Hematopoietic multipotent progenitor cell treated with erythropoietin and hydrocortisone succinate and interleukin-3 and kit ligand, for 6 days (in vitro differentiated cells): ENCODE measurements at regions not wholly inside any gene's neighbourhood (a gene's known extent, or its start where the extent isn't known, plus 50 kb on each side); places are given as distances from the start of the nearest gene placed in this dataset.
"Not testable (repeated sequence)": the region's sequence is repeated elsewhere in the genome, so short reads cannot be mapped to it uniquely, and the experiment has no call there.

Experiments
- DNase-seq: peaks from one replicate; pipeline ENCODE4 v3.0.0-alpha.2; 2015

- not testable (repeated sequence) for DNase-seq
These were observed 383.1 kb upstream of the EMCN start for GRCh38 chr4:100900945-100901344.

GRCh38 chr4:100900134-100900533, 382.3 kb upstream of the EMCN start:
- DNase-seq: no peak

DNA sequence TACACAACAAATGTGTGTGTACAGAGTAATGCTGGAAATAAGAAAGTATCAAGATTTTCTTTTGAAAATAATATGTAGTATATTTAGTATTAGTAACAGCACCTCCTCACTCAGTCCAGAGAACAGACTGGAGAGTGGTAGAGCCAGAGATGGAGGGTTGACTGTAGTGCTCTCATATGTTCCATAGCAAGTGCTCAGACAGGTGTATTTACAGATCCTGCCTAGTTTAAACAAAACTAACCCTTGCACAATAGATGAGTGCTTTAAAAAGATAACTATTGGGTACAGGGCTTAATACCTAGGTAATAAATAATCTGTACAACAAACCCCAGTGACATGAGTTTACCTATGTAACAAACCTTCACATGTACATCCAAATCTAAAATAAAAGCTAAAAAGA, 381.0 kb upstream of the EMCN start:
- no peak for DNase-seq

DNA sequence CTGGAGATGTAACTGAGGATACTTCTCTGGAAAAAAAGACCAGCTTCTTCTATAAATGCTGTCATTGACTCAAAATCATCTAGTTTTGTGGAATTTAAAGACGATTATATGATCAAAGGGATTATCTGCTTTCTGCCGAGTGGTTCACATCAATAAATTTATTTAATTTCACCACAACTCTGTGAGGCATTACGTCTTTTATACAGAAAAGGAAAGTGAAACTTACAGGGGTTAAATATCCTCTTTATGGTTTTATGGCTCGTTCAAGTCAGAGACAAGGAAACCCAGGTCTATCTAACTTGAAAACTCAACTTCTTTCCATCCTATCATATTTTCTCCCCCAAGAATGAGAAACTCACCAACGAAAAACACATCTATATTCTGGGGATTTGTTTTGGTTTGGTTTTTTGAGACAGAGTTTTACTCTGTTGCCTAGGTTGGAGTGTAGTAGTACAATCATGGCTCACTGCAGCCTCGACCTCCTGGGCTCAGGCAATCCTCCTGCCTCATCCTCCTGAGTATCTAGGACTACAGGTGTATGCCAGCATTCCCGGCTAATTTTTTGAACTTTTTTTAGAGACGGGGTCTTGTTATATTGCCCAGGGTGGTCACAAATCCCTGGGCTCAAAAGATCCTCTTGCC, 377.9 kb upstream of the EMCN start:
- DNase-seq: peak; percentile 5

- no peak for DNase-seq
These were observed 376.6 kb upstream of the EMCN start for GRCh38 chr4:100894339-100894870.

DNA sequence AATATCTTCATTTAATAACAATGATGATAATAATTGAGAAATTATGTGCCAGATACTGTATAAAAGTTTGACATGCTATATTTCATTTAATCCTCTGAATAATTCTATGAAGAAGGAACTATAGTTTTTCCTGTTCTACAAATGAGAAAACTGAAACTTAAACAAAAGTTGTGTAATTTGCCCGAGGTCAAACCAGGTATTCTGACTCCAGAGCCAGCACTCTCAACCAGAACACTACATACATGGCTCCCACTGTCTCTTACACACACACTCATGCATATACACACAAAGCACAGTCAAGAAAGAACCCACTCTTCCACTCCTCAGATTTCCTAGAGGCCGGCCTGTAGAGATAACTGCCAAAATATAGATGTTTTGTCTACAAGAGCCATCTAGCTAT, 374.0 kb upstream of the EMCN start:
- DNase-seq: no peak

- no peak for DNase-seq
These were observed 372.1 kb upstream of the EMCN start for GRCh38 chr4:100889898-100890297.

DNA sequence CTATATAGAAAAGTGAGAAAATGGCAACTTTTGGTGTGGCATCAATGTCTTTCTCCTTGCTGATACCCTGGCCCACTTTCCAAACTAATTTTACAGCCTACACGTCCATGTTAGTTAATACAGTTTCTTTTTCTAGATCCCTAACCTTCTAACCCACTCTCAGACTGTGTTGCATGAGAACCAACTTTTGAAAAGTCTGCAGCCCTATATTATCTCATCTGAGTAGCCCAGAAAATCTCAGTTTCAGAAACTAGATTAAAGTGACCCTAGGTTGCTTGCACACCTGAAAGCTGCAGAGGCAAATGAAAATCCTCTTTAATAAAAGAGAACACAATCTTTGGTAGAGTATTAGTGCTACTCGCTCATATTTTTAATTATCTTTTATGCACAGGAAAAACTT, 371.6 kb upstream of the EMCN start:
- DNase-seq: no peak

- no peak for DNase-seq
These were observed 364.8 kb upstream of the EMCN start for GRCh38 chr4:100882661-100883060.

DNA sequence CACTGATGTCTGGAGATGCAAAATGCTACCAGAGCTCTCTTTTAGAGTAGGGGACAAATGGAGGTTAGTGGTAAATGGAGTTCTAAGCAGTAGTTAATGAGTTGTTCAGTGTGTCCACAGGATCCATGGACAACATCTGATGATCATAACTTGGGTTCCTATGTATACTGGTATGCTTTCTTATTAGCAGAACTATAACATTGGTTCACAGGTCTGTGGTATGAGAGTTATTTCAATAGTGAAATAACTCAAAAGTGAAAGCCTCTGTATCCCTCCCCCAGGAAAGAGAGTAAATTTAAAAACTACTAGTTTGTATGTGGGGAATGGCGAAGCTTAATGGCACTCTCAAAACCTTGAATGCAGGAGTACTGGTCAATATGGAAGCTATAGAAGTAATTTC, 363.5 kb upstream of the EMCN start:
- DNase-seq: no peak

GRCh38 chr4:100880011-100880410, 362.2 kb upstream of the EMCN start:
- DNase-seq: peak; percentile 56

GRCh38 chr4:100879471-100879870, 361.6 kb upstream of the EMCN start:
- no peak for DNase-seq

DNA sequence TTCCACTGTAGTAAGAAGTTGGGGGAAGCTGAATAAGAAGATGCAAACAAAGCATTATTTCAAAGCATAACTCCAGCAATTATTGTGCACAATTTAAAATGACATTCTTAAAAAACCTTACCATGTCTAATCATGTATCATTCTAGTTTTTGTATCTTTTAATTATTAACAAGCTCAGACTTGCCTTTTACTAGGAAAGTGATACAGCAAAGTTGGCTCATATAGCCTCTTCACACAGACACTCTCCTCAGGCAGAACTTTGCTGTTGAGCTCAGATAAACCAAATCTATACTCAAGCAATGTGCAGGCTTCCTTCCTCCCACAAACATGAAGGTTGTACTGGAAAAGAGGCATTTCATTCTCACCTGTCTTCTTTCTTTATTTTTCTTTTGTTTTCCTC, 358.7 kb upstream of the EMCN start:
- DNase-seq: peak; percentile 5

DNA sequence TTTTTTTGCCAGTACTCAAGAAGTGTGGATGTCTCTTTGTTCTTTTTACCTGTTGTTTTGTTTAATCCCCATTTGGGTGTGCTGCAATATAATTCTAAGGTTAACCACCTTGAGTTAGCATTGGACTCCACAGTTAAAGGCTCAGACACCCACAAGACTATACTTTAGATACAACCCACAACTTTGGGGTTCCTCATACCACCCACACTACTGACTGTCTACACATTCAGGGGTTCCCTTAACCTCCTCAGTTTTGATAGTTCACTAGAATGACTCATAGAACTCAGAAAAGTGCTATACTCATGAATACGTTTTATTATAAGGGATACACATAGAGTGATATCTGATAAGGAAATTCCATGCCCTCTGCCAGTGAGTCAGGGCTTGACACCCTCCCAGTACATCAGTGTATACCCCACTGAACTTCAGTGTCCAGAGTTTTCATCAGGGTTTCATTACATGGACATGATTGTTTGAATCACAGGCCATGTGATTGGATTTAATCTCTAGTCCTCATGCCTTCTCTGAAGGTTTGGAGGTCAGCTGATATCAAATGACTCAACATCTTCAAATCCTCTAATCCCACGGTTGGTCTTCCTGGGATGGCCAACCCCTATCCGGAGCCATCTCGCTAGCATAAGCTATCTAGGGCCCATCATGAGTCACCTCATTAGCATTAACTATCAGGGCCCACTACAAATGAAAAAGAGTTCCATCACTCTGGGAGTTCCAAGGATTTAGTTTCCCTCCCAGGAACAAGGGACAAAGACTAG, 357.7 kb upstream of the EMCN start:
- no peak for DNase-seq

DNA sequence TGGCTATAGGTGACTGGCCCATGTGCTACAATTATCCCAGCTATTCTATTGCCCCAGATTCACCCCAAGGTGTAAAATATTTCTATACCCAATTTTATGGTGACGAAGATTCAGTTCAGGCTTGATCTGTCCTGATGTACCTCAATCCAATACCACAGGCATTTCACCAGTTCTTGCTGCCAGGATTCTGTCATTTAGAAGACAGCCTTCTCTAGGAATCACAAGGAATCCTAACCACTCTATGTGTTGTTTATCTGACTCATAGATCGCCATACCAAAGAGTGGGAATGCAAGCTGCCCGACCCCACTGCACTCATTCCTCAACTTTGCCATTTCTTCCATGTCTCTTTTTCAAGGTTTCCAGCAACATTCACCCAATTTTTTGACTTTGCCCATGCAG, 355.0 kb upstream of the EMCN start:
- no peak for DNase-seq

GRCh38 chr4:100870940-100871772, 353.3 kb upstream of the EMCN start:
- no peak for DNase-seq

DNA sequence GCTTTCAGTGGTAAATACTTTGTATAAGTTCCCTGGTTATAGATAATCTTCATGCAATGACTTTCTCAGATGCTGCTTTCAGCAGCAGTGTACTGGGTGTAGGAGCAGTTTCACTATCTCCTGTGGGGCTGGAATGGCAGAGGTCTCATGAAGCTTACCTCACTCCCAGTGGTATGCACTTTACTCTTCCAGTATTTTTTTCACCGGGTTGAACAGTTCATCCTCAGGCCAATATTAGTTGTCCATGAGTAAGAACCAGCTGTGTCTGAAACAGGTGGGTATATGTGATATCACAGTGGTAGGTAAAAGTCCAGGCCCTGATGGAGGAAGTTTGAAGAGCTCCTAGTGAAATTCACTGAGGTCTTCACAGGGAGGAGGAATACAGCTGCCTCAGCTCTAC, 351.5 kb upstream of the EMCN start:
- no peak for DNase-seq

DNA sequence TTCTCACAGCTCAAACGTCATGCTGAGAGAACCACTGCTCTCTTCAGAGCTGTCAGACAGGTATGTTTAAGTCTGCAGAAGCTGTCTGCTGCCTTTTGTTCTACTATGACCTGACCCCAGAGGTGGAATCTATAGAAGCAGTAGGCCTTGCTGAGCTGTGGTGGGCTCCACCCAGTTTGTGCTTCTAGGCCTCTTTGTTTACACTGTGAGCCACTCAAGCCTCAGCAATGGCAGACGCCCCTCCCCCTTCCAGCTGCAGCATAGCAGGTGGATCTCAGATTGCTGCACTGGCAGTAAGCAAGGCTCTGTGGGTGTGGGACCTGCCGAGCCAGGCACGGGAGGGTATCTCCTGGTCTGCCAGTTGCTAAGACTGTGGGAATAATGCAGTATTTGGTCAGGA, 350.5 kb upstream of the EMCN start:
- DNase-seq: not testable (repeated sequence)

GRCh38 chr4:100852326-100852725, 334.5 kb upstream of the EMCN start:
- no peak for DNase-seq

DNA sequence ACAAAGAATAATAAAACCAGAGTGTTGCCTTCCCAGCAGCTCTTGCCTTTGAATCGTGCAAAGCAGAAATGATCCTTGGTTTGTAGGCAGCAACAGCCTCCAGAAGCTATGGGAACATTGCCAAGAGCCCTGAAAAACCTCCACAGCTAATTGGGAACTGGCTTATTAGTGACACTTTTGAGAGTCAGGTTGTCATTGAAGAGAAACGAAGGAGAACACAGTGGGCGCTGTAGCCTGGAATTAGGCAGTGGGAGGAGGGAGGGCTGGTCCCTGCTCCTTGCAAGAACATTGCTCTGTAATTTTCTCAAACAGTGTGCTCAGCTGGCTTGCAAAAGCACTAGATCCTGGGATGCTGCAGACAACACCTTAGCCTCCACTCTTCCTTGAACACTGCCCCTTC, 331.5 kb upstream of the EMCN start:
- DNase-seq: no peak

DNA sequence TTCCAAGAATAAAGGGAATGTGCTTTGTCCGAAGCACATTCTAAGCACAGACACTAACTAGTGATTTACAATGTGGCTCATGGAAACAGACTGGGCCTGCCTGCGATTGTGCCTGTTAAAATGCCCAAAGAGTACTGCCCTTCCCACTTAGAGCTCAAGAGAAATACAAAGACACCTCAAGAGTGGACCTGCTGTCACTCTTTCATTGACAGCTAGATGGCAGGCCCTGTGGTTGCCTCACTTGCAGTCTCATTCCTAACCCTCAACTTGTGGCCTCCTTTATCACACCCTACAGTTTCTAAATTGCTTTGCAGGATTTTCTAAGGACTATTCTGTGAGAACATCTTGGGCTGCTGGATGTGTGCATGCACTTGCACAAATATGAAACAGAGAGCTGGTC, 331.0 kb upstream of the EMCN start:
- DNase-seq: peak; percentile 29

DNA sequence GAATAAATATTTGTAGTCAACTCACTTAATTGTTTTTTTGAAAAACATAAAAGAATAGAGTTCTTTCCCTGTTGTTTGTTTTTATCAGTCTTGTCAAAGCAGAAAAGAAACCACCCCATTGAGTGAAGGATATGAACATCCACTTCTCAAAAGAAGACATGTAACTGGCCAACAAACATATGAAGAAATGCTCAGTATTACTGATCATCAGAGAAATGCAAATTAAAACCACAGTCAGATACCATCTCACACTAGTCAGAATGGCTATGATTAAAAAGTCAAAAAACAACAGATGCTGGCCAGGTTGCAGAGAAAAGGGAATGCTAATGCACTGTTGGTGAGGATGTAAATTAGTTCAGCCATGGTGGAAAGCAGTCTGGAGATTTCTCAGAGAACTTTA, 326.1 kb upstream of the EMCN start:
- no peak for DNase-seq

DNA sequence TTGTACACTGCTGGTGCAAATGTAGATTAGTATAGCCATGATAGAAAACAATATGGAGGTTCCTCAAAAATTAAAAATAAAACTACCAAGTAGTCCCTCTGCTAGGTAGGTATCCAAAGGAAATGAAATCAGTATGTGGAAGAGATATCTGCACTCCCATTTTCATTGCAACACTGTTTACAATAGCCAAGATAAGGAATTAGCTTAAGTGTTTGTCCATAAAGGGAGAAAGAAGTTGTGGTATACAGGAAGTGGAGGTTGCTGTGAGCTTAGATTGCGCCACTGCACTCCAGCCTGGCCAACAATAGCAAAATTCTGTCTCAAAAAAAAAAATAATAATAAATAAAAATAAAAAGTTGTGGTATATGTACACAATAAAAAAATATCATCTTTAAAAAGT, 325.0 kb upstream of the EMCN start:
- no peak for DNase-seq

DNA sequence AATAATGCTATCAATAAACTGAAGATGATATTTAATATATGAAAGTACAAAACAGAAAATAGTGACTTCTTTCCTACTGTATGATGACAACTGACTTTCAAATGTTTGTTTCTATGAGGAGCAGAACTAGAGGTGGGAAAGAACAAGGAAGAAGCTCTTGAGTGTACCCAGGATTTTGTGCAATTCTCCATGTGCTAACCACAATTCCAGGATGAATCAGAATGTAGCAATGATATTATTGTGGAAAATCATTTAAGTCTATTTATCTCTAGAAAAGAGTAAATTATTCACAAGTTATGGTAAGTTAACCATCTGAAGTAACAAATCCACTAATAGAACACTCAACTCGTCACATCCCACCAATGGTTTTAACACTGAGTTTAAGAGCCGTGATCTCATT, 324.1 kb upstream of the EMCN start:
- no peak for DNase-seq
